EH (cell line): ENCODE measurements at regions not wholly inside any gene's neighbourhood (a gene's known extent, or its start where the extent isn't known, plus 50 kb on each side); places are given as distances from the start of the nearest gene placed in this dataset.
A peak's percentile ranks its signal among the peaks of the same experiment; 100 is the strongest.

Source experiments
- DNase-seq: peaks from one replicate; pipeline ENCODE4 v3.0.0-alpha.2; 2015; ENCODE audit warnings: low read depth

DNA sequence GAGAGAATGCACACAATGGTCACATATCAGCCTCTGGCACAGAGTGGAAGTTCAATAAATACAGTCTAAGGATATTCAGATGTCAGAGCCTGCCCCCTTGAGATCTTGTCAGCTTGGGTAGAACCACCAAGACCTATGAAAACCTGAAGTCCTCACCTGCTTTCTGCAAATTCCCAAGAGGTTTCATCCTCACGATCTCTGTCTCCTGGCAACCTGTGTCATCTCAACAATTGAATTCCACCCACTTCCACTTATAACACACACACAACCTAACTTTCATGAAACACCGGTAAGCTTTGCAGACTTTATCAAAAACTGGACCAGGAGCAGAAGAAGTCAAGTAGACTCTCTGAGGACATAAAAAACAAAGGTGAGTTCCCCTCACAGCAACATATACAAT is 151.6 kb upstream of the SLC30A5 start:
- no peak for DNase-seq

GRCh38 chr5:68946728-68947127 is 147.1 kb upstream of the SLC30A5 start:
- no peak for DNase-seq

DNA sequence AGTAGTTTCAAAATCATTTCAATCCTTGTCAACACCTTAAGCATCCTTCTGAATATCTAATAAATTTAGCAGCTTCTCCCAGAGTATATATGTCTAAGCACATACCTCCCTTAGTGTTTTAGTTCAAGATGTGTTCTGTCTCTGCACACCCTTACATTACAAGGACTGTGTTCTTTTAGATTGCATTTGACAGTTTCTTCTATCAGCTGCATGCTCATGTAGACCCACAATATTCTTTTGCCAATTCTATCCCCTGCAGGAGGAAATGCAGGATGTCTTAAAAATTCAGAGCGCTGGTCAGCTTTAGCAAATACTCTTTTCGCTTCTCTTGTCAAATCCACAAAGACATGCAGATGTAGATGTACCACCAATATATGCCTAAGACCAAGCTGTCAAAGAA is 145.8 kb upstream of the SLC30A5 start:
- no peak for DNase-seq

- no peak for DNase-seq
Measured at GRCh38 chr5:68949256-68949655, 144.6 kb upstream of the SLC30A5 start.

DNA sequence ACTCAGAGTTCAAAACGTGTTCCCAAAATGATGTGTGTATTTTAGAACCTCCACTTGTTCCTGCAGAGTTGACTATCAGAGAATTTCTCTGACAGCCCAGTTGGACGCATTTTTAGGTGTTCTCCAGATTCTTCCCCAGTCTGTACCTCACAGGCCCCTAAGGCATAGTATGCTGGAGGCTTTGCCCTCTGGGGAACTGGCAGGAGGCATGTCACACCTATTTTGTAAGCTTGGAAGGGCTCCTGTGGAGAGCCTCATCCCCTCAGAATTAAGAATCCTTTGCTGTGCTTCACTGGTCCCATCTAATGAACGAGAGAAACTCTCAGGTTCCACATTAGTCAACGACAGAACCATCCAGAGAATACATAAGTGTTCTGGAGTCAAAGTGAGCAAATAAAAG is 144.1 kb upstream of the SLC30A5 start:
- no peak for DNase-seq

- no peak for DNase-seq
Measured at GRCh38 chr5:68950125-68950524, 143.7 kb upstream of the SLC30A5 start.

DNA sequence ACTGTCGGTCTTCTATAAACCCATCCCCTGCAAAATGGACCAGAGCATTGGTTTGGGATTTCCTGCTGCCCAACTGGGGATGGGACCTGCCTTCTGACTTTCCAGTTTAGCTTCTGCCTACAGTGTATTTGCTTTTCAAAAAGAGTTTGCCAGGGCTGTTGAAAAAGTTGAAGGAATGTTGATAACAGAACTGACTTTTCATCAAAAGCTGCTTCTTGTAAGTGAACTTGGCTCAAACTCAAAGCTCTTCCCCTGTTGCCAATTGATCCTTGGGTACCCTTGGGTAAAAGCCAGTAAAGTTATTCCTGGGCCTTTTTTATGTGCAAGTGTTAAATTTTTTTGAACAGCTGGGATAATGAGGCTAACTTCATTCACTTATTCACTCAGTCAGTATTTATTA is 142.9 kb upstream of the SLC30A5 start:
- DNase-seq: no peak

- no peak for DNase-seq
Measured at GRCh38 chr5:68953231-68953874, 140.5 kb upstream of the SLC30A5 start.

DNA sequence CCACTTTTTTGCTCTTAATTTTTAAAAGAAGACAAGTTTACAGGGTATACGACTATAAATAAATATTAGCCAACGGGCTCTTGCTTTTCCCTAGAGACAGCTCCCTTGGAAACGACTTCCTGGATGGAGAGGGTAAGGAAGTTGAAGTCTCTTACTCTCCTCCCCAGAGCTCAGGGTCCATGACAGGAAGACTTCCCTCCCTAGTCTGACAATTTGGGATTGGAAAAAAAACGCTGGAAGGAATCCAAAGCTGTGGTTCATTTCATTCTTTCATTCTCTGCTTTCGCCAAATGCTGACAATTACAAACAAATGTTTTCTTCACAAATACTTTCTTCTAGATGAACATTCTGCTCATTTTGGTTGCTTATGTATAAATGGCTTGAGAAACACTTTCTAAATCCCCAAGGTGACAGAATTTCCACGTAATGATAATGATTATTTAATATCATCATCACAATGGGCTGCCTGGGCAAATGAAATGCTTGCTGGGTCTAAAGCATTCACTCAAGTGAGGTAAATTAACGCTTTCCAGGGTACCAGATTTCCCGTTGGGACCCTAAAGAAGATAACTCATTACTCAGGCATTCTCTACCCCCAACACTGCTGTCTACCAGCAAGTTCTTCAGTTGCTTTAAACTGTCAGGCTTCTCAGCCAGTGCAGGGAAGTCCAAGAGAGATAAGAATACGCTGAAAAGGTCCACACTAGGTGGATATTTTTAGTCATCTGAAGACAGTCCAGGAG is 139.8 kb upstream of the SLC30A5 start:
- peak; percentile 20 for DNase-seq

GRCh38 chr5:68954618-68954910 is 139.2 kb upstream of the SLC30A5 start:
- no peak for DNase-seq

DNA sequence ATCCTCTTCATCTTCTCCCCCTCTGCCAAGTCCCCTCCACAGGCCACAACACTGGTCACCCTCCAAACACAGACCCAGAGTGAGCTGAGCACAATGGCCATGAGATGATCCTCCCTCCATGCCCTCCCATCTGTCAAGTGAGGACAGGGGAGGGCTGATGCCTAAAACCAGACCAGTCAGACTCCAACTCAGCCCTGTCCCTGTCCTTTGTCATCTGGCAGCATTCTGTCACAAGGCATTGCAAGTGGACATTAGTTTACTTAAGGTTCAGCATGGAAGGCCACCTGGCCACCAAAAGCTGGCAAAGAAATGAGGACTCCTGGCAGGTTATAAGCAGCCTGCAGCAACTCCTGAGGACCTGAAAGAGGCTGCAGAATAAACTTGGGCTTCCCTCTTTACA is 136.2 kb upstream of the SLC30A5 start:
- DNase-seq: no peak

- no peak for DNase-seq
Measured at GRCh38 chr5:68958428-68958827, 135.4 kb upstream of the SLC30A5 start.

DNA sequence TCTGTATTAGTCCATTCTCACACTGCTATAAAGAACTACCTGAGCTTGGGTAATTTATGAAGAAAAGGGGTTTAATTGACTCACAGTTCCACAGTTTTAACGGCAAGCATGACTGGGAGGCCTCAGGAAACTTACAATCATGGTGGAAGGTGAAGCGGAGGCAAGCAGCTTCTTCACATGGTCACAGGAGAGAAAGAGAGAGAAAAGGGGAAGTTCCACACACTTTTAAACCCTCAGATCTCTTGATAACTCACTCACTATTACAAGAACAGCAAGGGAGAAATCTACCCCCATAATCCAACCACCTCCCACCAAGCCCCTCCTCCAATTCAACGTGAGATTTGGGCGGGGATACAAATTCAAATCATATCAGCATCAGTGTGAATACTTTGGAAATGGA is 133.4 kb upstream of the SLC30A5 start:
- no peak for DNase-seq

DNA sequence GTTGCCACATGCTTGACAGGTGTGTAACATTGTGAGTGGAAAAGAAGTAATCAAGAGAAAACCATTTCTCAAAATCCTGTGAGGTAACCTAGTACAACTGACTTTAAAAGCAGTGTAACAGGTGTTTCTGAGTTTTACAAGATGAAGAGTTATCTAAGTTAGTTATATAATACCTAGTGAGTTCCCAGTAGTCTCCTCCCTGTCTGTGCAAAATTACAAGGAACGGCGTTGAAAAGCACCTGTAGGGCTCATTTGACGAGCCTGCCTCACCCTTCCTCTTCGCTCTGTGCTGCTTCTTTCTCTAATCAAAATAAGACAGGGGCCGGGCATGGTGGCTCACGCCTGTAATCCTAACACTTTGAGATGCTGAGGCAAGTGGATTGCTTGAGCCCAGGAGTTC is 132.9 kb upstream of the SLC30A5 start:
- no peak for DNase-seq

DNA sequence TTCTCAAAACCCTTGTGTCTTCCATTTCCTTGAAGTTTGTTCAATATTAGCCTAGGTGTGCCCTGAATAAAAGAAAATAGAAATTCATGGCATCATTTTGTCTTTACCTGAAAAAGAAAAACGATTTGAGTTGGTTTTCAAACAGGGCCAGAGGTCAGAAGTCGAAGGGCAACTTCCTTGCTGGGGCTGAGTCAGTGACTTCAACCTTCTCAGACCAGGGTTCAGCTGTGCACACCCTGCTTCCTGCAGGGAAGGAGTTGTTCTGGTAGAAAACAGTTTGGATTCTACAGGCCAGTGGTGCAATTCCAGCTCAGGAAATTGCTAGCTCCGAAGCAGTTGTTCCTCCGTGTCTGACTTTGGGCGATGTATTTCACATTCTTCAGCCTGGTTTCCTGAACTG is 132.1 kb upstream of the SLC30A5 start:
- DNase-seq: no peak

- peak; percentile 69 for DNase-seq
Measured at GRCh38 chr5:68962757-68963484, 130.9 kb upstream of the SLC30A5 start.

DNA sequence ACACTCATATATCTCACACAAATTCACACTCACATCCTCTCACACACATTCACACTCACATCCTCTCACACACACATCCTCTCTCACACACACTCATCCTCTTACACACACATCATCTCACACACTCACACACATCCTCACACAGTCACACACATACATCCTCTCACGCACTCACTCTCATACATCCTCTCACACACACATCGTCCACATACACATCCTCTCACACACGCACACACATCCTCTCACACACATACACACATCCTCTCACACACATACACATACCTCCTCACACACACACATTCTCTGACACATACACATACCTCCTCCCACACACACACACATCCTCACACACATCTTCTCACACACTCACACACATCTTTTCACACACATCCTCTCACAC is 129.1 kb upstream of the SLC30A5 start:
- DNase-seq: no peak

- no peak for DNase-seq
Measured at GRCh38 chr5:68965926-68966325, 127.9 kb upstream of the SLC30A5 start.

GRCh38 chr5:68966596-68966995 is 127.2 kb upstream of the SLC30A5 start:
- no peak for DNase-seq

- no peak for DNase-seq
Measured at GRCh38 chr5:68968429-68968828, 125.4 kb upstream of the SLC30A5 start.

- no peak for DNase-seq
Measured at GRCh38 chr5:68970617-68971016, 123.2 kb upstream of the SLC30A5 start.

DNA sequence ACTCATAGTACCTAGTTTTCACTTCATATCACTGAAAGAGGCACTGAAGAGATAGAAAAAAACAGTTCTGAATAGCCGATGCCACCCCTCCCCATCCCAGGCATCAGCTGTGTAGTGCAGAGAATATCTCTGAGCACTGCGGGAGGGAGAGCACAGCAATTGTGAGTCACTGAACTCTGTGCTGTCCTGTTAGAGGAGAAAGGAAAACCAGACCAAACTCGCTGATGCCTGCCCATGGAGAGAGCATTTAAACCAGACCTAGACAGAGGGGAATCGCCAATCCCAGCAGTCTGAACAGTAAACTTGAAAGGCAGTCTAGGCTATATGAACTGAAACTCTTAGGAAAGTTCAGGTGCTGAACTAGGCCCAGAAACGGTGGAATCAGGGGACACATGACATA is 120.1 kb upstream of the SLC30A5 start:
- no peak for DNase-seq

DNA sequence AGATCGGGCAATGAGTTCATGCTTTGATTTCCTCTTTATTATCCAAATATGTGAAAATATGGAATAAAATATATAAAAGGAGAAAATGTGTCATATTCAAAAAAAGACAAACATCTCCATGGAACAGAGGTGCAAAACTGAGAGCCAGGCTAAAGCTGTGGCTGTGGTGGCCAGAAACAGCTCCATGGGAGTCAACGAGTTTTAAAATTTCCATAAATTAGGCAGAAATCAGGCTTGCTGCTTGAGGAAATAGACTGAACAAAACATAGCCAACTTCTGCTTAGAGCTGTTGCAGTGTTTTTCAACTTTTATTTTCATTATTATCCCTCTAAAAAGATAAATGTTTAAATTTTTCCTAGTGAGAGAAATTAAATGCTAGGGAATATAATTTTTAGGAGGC is 110.8 kb upstream of the SLC30A5 start:
- DNase-seq: no peak

DNA sequence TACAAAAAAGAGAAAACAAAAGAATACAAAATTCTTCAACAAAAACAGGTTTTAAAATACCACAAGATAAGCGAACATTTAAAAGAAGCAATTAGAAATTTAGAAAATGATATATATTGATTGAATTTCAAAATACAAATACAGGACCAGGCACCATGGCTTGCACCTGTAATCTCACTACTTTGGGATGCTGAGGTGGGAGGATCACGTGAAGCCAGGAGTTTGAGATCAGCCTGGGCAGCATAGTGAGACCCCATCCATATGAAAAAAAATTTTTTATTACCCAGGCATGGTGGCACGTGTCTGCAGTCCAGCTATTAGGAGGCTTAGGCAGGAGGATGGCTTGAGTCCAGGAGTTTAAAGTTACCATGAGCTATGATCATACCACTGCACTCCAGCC is 109.9 kb upstream of the SLC30A5 start:
- DNase-seq: no peak
